Glutamatergic neuron (in vitro differentiated cells): ENCODE measurements at regions not wholly inside any gene's neighbourhood (a gene's known extent, or its start where the extent isn't known, plus 50 kb on each side); places are given as distances from the start of the nearest gene placed in this dataset.

Experiments used
- DNase-seq: peaks from one replicate; pipeline ENCODE4 v3.0.0; 2022
- H3K27ac Mint-ChIP-seq: one replicate; pipeline ENCODE4 v1.8.0; 2020; ENCODE audit warnings: mild to moderate bottlenecking, mixed read lengths, inconsistent platforms; ENCODE audit not compliant: unreplicated experiment
- H3K27me3 Mint-ChIP-seq: one replicate; pipeline ENCODE4 v1.8.0; 2020; ENCODE audit warnings: mild to moderate bottlenecking, moderate library complexity, mixed read lengths, inconsistent platforms; ENCODE audit not compliant: unreplicated experiment
- H3K36me3 Mint-ChIP-seq: one replicate; pipeline ENCODE4 v1.8.0; 2020; ENCODE audit warnings: mild to moderate bottlenecking, mixed read lengths, inconsistent platforms; ENCODE audit not compliant: unreplicated experiment
- H3K4me1 Mint-ChIP-seq: one replicate; pipeline ENCODE4 v1.8.0; 2020; ENCODE audit warnings: mild to moderate bottlenecking, low read depth, mixed read lengths, inconsistent platforms; ENCODE audit not compliant: unreplicated experiment
- H3K4me3 Mint-ChIP-seq: one replicate; pipeline ENCODE4 v1.8.0; 2020; ENCODE audit warnings: mild to moderate bottlenecking, mixed read lengths, inconsistent platforms; ENCODE audit not compliant: unreplicated experiment
- H3K9me3 Mint-ChIP-seq: one replicate; pipeline ENCODE4 v1.8.0; 2020; ENCODE audit warnings: mild to moderate bottlenecking, moderate library complexity, mixed read lengths, inconsistent platforms; ENCODE audit not compliant: unreplicated experiment
- TF ChIP-seq, protein P1 (sequence below): fragments of 200-600 bp; sonication (generic); IDR thresholded peaks from one replicate; pipeline ENCODE4 v1.5.0; 2021; ENCODE audit not compliant: partially characterized antibody, unreplicated experiment

DNA sequence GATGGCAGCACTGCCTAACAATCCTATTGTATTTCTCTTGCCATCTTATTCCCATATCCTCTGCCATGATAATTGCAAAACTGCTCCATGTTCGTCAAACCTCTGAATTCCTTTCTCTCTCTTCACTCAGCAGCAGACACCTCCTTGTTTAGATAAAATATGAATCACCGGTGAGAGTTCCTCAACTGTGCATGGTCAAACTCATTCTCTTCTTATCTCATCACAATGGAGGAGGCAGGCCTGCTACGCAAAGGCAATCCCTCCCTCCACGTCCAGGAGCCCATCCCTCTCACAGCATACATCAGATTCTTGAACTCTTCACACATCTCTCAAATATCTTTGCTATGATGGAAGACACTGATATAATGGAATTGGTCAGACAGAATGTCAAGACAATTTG is 90.1 kb upstream of the DAAM1 start:
- H3K9me3 Mint-ChIP-seq = peaks cover 2% of the 10 kb centered on the region
- no peak overlapping the region for H3K4me3 Mint-ChIP-seq
- H3K4me1 Mint-ChIP-seq = no peaks in the 10 kb centered on the region
- H3K27me3 Mint-ChIP-seq = peaks cover 3% of the 10 kb centered on the region
- H3K36me3 Mint-ChIP-seq = peaks cover 5% of the 10 kb centered on the region
- TF ChIP-seq, protein P1, sequence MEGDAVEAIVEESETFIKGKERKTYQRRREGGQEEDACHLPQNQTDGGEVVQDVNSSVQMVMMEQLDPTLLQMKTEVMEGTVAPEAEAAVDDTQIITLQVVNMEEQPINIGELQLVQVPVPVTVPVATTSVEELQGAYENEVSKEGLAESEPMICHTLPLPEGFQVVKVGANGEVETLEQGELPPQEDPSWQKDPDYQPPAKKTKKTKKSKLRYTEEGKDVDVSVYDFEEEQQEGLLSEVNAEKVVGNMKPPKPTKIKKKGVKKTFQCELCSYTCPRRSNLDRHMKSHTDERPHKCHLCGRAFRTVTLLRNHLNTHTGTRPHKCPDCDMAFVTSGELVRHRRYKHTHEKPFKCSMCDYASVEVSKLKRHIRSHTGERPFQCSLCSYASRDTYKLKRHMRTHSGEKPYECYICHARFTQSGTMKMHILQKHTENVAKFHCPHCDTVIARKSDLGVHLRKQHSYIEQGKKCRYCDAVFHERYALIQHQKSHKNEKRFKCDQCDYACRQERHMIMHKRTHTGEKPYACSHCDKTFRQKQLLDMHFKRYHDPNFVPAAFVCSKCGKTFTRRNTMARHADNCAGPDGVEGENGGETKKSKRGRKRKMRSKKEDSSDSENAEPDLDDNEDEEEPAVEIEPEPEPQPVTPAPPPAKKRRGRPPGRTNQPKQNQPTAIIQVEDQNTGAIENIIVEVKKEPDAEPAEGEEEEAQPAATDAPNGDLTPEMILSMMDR = no peak
- DNase-seq = no peak
- no peak overlapping the region for H3K27ac Mint-ChIP-seq

DNA sequence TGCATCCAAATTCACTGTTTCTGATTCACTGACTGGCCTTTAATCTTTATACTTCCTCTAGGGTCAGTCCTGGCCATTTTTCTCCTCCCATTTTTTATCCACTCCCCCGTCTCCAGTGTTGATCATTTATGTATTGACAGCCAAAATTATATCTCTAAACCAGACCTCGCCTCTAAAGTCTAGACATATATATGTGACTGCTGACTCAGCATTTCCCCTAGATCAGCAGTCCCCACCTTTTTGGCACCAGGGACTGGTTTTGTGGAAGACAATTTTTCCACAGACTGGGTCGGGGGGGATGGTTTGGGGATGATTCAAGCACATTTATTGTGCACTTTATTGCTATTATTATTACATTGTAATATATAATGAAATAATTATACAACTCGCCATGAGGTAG is 88.3 kb upstream of the DAAM1 start:
- H3K4me1 Mint-ChIP-seq = no peaks in the 10 kb centered on the region

DNA sequence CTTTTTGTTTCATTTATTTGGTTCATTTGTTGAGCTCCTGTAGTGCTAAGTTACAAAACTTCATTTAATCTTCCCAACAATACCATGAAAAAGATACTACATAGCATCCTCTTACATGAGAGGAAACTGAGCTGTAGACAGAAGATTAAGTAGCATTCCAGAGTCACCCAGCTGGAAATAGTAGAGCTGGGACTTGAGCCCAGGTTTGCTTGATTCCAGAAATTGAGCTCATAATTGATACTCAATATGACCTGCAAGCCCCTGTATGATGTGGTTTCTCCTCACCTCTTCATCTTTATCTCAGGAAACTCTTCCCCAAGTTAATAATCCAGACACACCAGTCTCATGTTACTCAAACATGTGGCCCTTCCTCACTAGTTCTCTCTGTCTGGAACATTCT is 87.0 kb upstream of the DAAM1 start:
- Mint-ChIP-seq H3K9me3 (peaks cover 2% of the 10 kb centered on the region), H3K27ac (no peak overlapping the region), H3K27me3 (peaks cover 4% of the 10 kb centered on the region), H3K4me3 (no peak overlapping the region), H3K36me3 (peaks cover 7% of the 10 kb centered on the region), H3K4me1 (peaks cover 1% of the 10 kb centered on the region)
- TF ChIP-seq, protein P1 = no peak
- DNase-seq = no peak

More for the DNA sequence above, 88.3 kb upstream of the DAAM1 start:
- TF ChIP-seq, protein P1 = no peak
- no peak for DNase-seq
- Mint-ChIP-seq H3K4me3 (no peak overlapping the region), H3K9me3 (peaks cover 2% of the 10 kb centered on the region), H3K27me3 (peaks cover 3% of the 10 kb centered on the region), H3K27ac (no peak overlapping the region), H3K36me3 (peaks cover 5% of the 10 kb centered on the region)

DNA sequence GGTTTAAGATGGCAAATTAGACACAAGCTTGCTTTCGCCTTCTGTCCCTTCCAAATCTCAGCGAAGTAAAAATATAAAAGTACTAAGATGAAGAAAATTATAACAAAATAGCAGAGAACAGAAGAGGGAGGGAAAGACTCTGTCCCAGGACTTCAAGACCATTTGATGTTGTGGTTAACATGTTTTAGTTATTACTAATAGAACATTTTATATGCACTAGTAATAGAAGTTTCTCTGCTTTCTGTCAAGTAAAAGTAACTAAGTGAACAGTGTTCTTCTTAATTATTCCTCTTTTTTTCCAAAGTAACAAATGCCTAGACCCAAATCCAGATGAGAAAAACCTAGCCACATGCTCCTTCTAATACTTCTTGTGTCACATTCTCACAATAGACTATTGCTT is 85.1 kb upstream of the DAAM1 start:
- H3K4me3 Mint-ChIP-seq = no peak overlapping the region

DNA sequence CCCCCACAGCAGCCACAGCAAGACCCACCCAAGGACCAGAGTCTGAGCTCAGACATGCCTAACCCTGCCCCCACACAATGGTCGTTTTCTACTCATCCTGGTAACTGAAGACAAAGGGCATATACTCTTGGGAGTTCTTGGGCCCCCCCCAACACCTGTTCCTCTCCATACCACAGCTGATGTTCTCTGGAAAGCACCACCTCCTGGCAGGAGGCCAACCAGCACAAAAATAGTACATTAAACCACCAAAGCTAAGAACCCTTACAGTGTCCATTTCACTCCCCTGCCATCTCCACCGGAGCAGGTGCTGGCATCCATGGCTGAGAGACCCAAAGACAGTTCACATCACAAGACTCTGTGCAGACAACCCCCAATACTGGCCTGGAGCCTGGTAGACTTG is 80.6 kb upstream of the DAAM1 start:
- Mint-ChIP-seq H3K27me3 (peaks cover 1% of the 10 kb centered on the region), H3K4me1 (peaks cover 14% of the 10 kb centered on the region), H3K36me3 (peaks cover 6% of the 10 kb centered on the region), H3K27ac (peak overlapping the region; percentile 84), H3K9me3 (no peaks in the 10 kb centered on the region), H3K4me3 (no peak overlapping the region)
- TF ChIP-seq, protein P1 = no peak
- DNase-seq = peak; percentile 42

More for the DNA sequence above, 85.1 kb upstream of the DAAM1 start:
- Mint-ChIP-seq H3K27me3 (peaks cover 4% of the 10 kb centered on the region), H3K36me3 (peaks cover 11% of the 10 kb centered on the region), H3K27ac (no peak overlapping the region), H3K9me3 (peaks cover 2% of the 10 kb centered on the region), H3K4me1 (peaks cover 14% of the 10 kb centered on the region)
- no peak for DNase-seq
- TF ChIP-seq, protein P1 = no peak
